ENCODE measurements at regions not wholly inside any gene's neighbourhood (a gene's known extent, or its start where the extent isn't known, plus 50 kb on each side); places are given as distances from the start of the nearest gene placed in this dataset.
"Not testable (repeated sequence)": the region's sequence is repeated elsewhere in the genome, so short reads cannot be mapped to it uniquely, and the experiment has no call there.

- DNase-seq (ENCODE audit: low spot score) = no peak
Measured at GRCh38 chr16:79895053-79895916, 294.7 kb upstream of the MAF start.

DNA sequence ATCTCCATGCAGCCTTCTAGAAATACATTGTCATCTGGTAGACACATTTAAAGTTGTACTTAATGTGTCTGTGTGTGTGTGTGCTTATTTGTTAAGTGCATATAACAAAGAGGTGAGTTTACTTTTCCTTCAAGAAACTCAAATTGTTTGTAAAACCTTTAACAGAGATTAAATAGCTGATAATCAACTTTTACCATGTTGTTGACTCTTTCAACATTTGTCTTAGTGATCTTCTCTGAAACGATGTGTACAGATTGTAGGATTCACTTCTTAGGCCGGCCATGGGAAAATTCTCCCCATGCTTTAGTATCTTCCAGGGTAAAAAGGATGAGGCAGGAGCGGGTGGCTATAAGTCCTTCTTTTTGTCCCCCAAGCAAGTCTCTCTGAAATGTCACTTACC, 292.9 kb upstream of the MAF start:
- DNase-seq (ENCODE audit: low spot score) = no peak

- DNase-seq (ENCODE audit: low spot score) = no peak
Measured at GRCh38 chr16:79892278-79892677, 291.7 kb upstream of the MAF start.

DNA sequence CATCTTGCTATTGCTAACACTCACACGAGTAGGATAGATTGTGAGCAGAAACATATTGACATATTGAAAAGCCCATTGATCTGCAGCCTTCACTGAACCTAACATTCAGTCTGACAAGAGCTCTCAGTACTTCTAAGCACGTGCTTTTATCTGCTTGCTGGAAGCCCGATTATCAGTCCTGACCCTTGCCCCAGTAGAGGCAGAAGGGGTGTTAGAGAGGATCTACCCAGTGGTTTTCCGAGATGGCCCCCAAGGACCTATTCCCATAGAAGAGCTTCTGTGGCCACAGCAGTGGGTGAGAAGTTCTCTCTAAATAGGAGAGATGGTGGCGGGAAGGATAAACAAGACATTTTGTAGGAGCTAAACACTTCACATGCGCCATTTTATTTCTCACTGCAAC, 290.9 kb upstream of the MAF start:
- no peak for DNase-seq (ENCODE audit: low spot score)

DNA sequence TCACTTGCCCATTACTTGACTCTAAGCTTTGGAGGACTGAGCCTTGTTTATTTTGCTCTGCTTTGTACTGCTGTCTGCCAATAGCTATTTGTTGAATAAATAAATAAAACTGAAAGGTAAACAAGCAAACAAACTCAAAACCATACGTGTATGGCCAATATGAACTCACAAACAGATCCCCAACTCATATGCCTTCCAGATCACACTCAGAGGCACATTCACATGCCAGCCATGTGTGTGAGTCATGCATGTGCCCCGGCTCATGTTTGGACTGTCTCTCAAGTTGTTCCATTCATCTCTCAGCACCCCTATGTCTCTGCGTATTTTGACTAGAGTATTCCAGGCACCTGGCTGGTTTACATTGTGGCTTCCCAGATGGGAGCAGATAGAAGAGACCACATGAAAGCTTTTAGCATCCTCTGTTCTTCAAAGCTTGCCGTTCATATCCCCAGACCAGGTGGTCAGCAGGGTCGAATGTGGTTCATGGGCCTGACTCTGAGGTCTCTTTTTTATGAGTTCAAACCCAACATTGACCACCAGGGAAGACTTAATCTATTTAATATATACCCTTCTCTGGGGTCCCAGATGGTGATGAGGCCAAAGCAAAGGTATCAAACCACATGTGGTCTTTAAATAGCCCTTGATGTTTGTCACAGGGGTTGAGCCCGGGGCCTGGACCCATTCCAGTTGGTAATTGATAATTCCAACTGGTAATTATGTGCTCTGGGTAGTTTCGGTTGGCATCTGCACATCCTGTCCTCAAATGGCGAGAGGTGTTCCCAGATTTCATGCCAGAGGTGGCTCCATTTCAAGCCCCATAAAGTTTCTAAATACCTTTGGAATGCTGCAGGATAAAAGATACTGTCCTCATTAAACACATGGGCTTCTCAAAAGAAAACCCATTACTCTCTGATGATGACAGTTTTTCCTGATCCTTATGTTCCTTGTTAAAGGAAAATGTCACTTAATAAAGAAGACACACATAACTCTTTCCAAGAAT, 287.3 kb upstream of the MAF start:
- DNase-seq (ENCODE audit: low spot score) = no peak

DNA sequence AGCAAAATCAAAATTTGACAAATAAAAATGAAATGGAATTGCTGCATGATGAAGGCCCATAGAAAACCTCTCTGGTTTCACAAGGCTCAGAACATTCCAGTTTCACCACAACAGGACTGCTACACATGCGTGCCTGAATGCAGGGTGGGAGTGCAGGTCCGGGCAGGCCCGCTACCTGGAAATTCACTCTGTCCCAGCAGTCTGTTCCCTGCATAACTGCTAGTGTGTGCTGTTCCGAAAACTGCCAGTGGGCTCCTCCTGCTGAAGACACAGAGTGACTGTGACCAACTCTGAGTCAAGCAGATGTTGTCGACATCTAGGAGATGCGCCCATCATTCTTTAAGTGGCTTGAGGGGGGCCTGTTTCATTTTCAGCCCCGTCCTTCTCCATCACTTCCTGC, 284.8 kb upstream of the MAF start:
- no peak for DNase-seq (ENCODE audit: low spot score)

- no peak for DNase-seq (ENCODE audit: low spot score)
Measured at GRCh38 chr16:79883494-79883893, 283.0 kb upstream of the MAF start.

- no peak for DNase-seq (ENCODE audit: low spot score)
Measured at GRCh38 chr16:79882340-79883005, 281.9 kb upstream of the MAF start.

DNA sequence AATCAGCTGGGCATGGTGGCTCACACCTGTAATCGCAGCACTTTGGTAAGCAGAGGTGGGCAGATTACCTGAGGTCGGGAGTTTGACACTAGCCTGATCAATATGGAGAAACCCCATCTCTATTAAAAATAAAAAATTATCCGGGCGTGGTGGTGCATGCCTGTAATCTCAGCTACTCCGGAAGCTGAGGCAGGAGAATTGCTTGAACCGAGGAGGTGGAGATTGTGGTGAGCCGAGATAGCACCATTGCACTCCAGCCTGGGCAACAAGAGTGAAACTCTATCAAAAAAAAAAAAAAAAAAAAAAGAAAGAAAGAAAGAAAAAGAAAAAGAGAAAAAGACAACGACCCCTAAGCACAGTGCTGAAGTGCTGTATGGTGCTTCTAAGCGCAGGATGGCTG, 280.6 kb upstream of the MAF start:
- DNase-seq (ENCODE audit: low spot score) = not testable (repeated sequence)

DNA sequence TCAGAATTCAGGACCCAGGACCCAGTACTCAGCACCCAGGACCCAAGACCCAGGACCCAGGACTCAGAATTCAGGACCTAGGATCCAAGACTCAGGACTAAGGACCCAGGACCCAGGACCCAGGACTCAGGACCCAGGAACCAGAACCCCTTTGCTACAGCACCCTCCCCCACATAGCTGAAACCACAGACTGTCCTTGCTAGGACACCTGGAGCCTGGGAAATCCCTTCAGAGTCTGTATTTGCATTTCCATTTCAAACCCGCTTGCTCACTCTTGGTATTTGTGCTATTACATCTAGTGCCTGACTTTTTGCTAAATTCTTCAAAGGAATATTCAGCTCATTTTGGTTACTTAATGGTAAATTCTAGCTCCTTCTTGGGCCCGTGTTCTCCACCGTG, 275.8 kb upstream of the MAF start:
- DNase-seq (ENCODE audit: low spot score) = no peak

GRCh38 chr16:79874391-79874790, 273.9 kb upstream of the MAF start:
- no peak for DNase-seq (ENCODE audit: low spot score)

GRCh38 chr16:79873825-79874224, 273.3 kb upstream of the MAF start:
- no peak for DNase-seq (ENCODE audit: low spot score)

DNA sequence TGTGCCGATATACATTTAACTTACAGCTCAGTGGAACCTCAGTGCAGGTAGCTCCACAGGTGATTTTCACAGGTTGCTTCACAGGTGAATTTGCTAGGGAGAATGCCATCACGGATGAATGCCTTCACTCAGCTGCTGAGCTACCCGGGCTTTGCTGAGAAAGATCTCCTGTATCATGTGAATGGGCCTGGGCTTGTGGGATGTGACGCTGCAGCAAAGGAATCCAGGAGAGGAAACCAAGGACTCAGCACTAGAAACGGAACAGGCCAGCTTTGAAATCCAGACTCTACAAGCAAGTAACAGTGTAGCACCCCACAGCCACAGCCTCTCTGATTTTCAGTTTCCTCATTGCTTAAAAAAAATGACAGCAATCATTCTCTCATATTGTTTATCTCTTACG, 271.4 kb upstream of the MAF start:
- DNase-seq (ENCODE audit: low spot score) = no peak

DNA sequence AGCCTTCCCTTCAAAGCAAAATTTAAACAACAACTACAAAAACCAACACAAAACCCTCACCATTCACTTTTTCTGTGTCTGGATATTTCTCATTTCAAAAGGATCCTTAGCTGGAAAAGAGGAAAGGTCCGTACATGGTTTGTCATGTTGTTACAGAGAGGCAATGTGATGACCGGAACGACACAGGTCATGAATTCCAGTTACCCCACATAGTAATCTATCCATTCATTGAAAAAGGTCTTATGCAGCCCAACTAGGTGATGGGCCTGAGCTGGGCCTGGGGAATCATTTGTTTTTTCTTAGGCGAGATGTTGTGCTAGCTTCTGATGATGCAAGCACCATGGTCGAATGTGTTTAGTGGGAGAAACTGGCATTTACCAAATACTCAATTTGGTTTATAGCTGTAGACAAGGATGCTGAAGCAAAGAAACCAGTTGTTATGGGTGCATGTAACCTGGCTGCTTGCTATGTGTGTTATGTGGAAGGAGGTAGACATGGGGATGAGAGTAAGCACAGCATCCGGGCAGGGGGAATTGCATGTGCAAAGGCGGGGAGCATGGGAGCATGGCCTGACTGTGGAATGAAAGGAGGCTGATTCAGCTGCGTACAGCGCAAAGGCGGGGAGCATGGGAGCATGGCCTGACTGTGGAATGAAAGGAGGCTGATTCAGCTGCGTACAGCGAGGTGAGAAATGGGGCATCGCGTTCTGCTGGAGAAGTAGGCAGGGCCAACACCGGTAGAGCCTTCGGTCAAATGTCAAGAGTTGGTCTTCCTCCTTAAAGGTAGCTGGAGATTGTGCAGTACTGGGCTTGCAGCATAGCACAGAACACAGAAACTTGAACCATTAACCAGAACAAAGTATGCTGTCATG, 269.7 kb upstream of the MAF start:
- DNase-seq (ENCODE audit: low spot score) = no peak

GRCh38 chr16:79869304-79870015, 268.9 kb upstream of the MAF start:
- DNase-seq (ENCODE audit: low spot score) = no peak

DNA sequence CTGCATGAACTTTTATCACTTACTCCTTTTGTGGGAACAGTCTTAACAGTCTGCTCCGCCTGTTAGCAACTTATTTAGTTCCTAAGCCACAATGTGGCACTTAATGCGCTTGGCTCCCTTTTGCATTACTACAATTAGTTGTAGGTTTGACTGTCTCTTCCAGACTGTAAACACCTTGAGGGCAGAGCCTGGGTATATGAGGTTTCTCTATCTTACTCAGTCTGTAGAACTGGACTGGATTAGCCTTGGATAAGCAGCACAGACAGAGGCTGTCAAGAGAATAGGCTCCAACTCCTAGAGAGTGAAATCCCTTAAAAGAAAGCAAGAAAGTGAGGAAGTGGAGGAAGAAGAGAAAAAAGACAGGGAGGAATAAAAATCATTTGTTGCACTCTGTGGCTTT, 268.3 kb upstream of the MAF start:
- DNase-seq (ENCODE audit: low spot score) = no peak

- DNase-seq (ENCODE audit: low spot score) = no peak
Measured at GRCh38 chr16:79867425-79867997, 267.0 kb upstream of the MAF start.

DNA sequence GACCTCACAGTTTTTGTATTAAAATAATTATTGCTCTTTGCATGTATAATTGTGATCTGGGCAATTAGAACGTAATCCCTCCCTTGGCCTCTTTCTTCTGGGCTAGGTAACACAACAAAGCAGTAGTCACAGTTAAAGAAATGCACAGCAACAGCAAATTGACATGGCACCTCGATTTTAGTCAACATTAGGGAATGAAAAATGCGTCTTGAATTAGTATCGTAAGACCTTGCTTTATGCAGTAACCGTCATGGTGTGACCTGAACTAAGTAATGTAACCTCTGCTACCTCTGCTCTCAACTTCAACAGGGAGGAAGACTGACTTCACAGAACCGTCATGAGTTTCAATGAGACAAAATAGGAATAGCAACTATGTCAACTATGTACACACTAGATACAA, 265.4 kb upstream of the MAF start:
- no peak for DNase-seq (ENCODE audit: low spot score)

- no peak for DNase-seq (ENCODE audit: low spot score)
Measured at GRCh38 chr16:79864781-79865391, 264.3 kb upstream of the MAF start.

Data from kidney capillary endothelial cell (primary cell).